ENCODE measurements at regions not wholly inside any gene's neighbourhood (a gene's known extent, or its start where the extent isn't known, plus 50 kb on each side); places are given as distances from the start of the nearest gene placed in this dataset.

DNA sequence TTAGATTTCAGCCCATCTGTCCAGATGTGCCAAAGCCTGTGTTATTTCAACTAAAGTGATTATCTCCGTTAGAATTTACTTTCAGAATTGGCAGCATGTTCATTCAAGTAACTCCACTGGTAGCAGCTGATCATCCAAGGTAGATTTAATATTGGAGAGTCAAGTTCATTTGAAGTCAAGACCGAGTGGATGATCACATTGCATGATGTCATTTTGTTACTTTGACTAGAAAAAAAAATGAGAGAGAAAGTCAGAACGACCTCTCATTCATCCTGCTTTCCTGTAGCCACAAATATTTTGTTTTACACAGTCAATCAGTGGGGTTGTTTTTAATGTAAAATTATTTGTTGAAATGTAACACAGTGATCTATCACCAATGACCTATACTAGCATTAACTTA is 196.7 kb upstream of the PHYHIPL start (continued):
- TF ChIP-seq JUNB (IDR thresholded peaks at IDR 0.05) (no peak), CHD2 (IDR thresholded peaks at IDR 0.05; ENCODE audit: low read length, partially characterized antibody) (no peak), TFCP2L1 (CRISPR knock-in tag; IDR thresholded peaks at IDR 0.05) (no peak), MYC (IDR thresholded peaks at IDR 0.05; ENCODE audit: borderline replicate concordance, low read length) (no peak)
- TF ChIP-seq, protein P1, sequence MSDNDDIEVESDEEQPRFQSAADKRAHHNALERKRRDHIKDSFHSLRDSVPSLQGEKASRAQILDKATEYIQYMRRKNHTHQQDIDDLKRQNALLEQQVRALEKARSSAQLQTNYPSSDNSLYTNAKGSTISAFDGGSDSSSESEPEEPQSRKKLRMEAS (IDR thresholded peaks at IDR 0.05): no peak

DNA sequence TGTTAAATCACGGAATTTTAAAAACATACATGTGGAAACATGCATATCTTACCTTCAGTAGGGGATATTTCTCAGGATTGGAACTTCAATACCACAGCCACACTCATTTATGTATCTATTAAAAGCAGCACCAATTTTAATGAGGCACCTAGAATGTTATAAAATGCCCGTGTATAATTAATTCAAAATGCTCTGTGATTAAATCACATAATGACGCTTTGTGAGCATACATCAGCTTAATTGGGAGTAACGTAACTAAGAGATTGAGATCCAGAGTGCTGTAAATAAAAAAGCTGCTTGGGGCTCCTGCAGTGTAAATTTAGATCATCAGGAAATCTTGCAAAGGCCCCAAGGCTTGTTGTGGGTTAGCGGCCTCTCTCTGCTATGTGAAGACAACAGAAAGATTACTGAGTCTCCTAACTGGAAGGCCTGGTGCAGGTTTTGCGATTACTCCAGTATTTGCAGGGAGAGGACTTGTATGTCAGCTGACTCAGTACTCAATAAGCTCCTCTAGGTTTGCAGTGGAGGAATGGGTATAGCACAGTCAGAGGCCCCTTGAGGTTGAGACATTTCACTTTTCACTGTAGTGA is 195.5 kb upstream of the PHYHIPL start:
- Histone ChIP-seq H3K4me3 (no peak overlapping the region), H3K4me1 (no peaks in the 10 kb centered on the region), H3K4me2 (no peak overlapping the region), H3K27ac (no peak overlapping the region), H3K9me3 (no peaks in the 10 kb centered on the region)
- ChIA-PET CTCF (no interaction called here), POLR2A (no interaction called here)
- FAIRE-seq (no peak), ATAC-seq (no peak), DNase-seq (ENCODE audit: low read depth in 1 of 2, low spot score in 1 of 2) (no peak)
- TF ChIP-seq MAFK (IDR thresholded peaks at IDR 0.05; ENCODE audit: partially characterized antibody) (no peak), HDAC2 (IDR thresholded peaks at IDR 0.05) (no peak), ZC3H11A (IDR thresholded peaks at IDR 0.05) (no peak), REST (IDR thresholded peaks at IDR 0.05) (no peak), FOXS1 (CRISPR knock-in tag; IDR thresholded peaks at IDR 0.05) (no peak), GATA3 (IDR thresholded peaks at IDR 0.05; ENCODE audit: borderline replicate concordance) (no peak), MAZ (IDR thresholded peaks at IDR 0.05; ENCODE audit: borderline replicate concordance, low read depth, low read length) (no peak), RCOR1 (IDR thresholded peaks at IDR 0.05; ENCODE audit: low read depth, low read length) (no peak), KDM5A (IDR thresholded peaks at IDR 0.05) (no peak), RARB (CRISPR knock-in tag; IDR thresholded peaks at IDR 0.05) (no peak), HOXA7 (CRISPR knock-in tag; IDR thresholded peaks at IDR 0.05) (no peak), ESRRA (IDR thresholded peaks at IDR 0.05; ENCODE audit: borderline replicate concordance, low read length) (no peak), CEBPB (IDR thresholded peaks at IDR 0.05) (no peak), TFCP2L1 (CRISPR knock-in tag; IDR thresholded peaks at IDR 0.05) (no peak)
- TF ChIP-seq, protein P2, sequence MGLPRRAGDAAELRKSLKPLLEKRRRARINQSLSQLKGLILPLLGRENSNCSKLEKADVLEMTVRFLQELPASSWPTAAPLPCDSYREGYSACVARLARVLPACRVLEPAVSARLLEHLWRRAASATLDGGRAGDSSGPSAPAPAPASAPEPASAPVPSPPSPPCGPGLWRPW (IDR thresholded peaks at IDR 0.05): no peak
- TF ChIP-seq, protein P3, sequence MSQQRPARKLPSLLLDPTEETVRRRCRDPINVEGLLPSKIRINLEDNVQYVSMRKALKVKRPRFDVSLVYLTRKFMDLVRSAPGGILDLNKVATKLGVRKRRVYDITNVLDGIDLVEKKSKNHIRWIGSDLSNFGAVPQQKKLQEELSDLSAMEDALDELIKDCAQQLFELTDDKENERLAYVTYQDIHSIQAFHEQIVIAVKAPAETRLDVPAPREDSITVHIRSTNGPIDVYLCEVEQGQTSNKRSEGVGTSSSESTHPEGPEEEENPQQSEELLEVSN (IDR thresholded peaks at IDR 0.05; ENCODE audit: borderline replicate concordance, low read depth): no peak
- 90% methylated on average over 6 of the region's 6 CpGs for WGBS (ENCODE audit: missing lambda C conversion rate)

- FAIRE-seq: no peak
- ChIA-PET POLR2A (no interaction called here), CTCF (interaction anchor here (1.1 to 1.3 kb wide), 3 partner anchors 13 to 30 kb away, joined by 3 to 5 read pairs (median 3); no protein-coding TSS in a partner anchor)
- Histone ChIP-seq H3K27ac (no peak overlapping the region), H3K4me3 (no peak overlapping the region), H3K4me2 (no peak overlapping the region), H3K9me3 (no peaks in the 10 kb centered on the region), H3K4me1 (no peaks in the 10 kb centered on the region)
- WGBS (ENCODE audit: missing lambda C conversion rate): 72% methylated on average over 6 of the region's 6 CpGs
- DNase-seq (ENCODE audit: low read depth in 1 of 2, low spot score in 1 of 2): no peak
- TF ChIP-seq RARB (CRISPR knock-in tag; IDR thresholded peaks at IDR 0.05) (no peak), KDM5A (IDR thresholded peaks at IDR 0.05) (no peak), ESRRA (IDR thresholded peaks at IDR 0.05; ENCODE audit: borderline replicate concordance, low read length) (no peak), EHF (CRISPR knock-in tag; IDR thresholded peaks at IDR 0.05) (no peak), TFCP2L1 (CRISPR knock-in tag; IDR thresholded peaks at IDR 0.05) (no peak), SREBF2 (IDR thresholded peaks at IDR 0.05) (no peak), EHMT2 (IDR thresholded peaks at IDR 0.05; ENCODE audit: low read depth) (no peak), HOXA7 (CRISPR knock-in tag; IDR thresholded peaks at IDR 0.05) (no peak), ZC3H11A (IDR thresholded peaks at IDR 0.05) (no peak)
- ATAC-seq: no peak
Measured at GRCh38 chr10:58981846-58982245, 194.6 kb upstream of the PHYHIPL start.
